ENCODE measurements at regions not wholly inside any gene's neighbourhood (a gene's known extent, or its start where the extent isn't known, plus 50 kb on each side); places are given as distances from the start of the nearest gene placed in this dataset.

GRCh38 chr14:101005447-101005846 is 101.9 kb upstream of the RTL1 start:
- no peak for TF ChIP-seq CTCF (IDR thresholded peaks at IDR 0.05; ENCODE audit: poor library complexity, severe bottlenecking)
- no peak for TF ChIP-seq REST (IDR thresholded peaks at IDR 0.05; ENCODE audit: borderline replicate concordance)
- no peak for TF ChIP-seq EP300 (conservative IDR thresholded peaks at IDR 0.05; ENCODE audit: poor library complexity, severe bottlenecking)
- TF ChIP-seq EZH2 (IDR thresholded peaks at IDR 0.05; ENCODE audit: borderline replicate concordance, insufficient read depth, low read length, poor library complexity, severe bottlenecking) = no peak
- TF ChIP-seq POLR2AphosphoS5 (IDR thresholded peaks at IDR 0.05) = no peak
- no peak for TF ChIP-seq RAD21 (conservative IDR thresholded peaks at IDR 0.05)

All from neural cell (in vitro differentiated cells).